GM18508 (cell line): ENCODE measurements at regions not wholly inside any gene's neighbourhood (a gene's known extent, or its start where the extent isn't known, plus 50 kb on each side); places are given as distances from the start of the nearest gene placed in this dataset.
"Not testable (repeated sequence)": the region's sequence is repeated elsewhere in the genome, so short reads cannot be mapped to it uniquely, and the experiment has no call there.

Source experiments
- ATAC-seq: cut with Tn5 transposase; IDR thresholded peaks from one replicate; pipeline ENCODE4 v1.9.1; 2021; ENCODE audit warnings: moderate number of reproducible peaks; ENCODE audit not compliant: insufficient read depth, unreplicated experiment

- ATAC-seq, result no peak
Measured at GRCh38 chr5:127210042-127210441, 80.6 kb upstream of the MEGF10 start.

GRCh38 chr5:127213231-127213630, 77.4 kb upstream of the MEGF10 start:
- no peak for ATAC-seq

GRCh38 chr5:127216143-127216542, 74.5 kb upstream of the MEGF10 start:
- no peak for ATAC-seq

- ATAC-seq, result no peak
Measured at GRCh38 chr5:127216898-127217675, 73.5 kb upstream of the MEGF10 start.

- not testable (repeated sequence) for ATAC-seq
Measured at GRCh38 chr5:127221936-127222335, 68.7 kb upstream of the MEGF10 start.

- not testable (repeated sequence) for ATAC-seq
Measured at GRCh38 chr5:127222571-127223156, 67.9 kb upstream of the MEGF10 start.

GRCh38 chr5:127223256-127223974, 67.2 kb upstream of the MEGF10 start:
- no peak for ATAC-seq

GRCh38 chr5:127227881-127228280, 62.7 kb upstream of the MEGF10 start:
- no peak for ATAC-seq

- ATAC-seq, result no peak
Measured at GRCh38 chr5:127228540-127229184, 61.9 kb upstream of the MEGF10 start.

GRCh38 chr5:127229185-127229889, 61.3 kb upstream of the MEGF10 start:
- peak; percentile 44 for ATAC-seq

GRCh38 chr5:127231118-127231517, 59.5 kb upstream of the MEGF10 start:
- no peak for ATAC-seq

GRCh38 chr5:127233590-127233989, 57.0 kb upstream of the MEGF10 start:
- ATAC-seq, result no peak

- ATAC-seq, result no peak
Measured at GRCh38 chr5:127235136-127235535, 55.5 kb upstream of the MEGF10 start.

- no peak for ATAC-seq
Measured at GRCh38 chr5:127236254-127236653, 54.3 kb upstream of the MEGF10 start.
